Muscle layer of colon (tissue), 2 donors: ENCODE measurements at regions not wholly inside any gene's neighbourhood (a gene's known extent, or its start where the extent isn't known, plus 50 kb on each side); places are given as distances from the start of the nearest gene placed in this dataset.

Experiments
- H3K27ac ChIP-seq: one replicate; pipeline ENCODE4 v1.7.0; 2013; ENCODE audit warnings: low read depth, mild to moderate bottlenecking, low read length, moderate library complexity
- H3K27me3 ChIP-seq, 2 donors: one replicate each; pipeline ENCODE4 v1.7.0; 2013; ENCODE audit warnings: low read length in 2 of 2, mild to moderate bottlenecking in 2 of 2; ENCODE audit not compliant: insufficient read depth in 2 of 2, control insufficient read depth in 1 of 2
- H3K36me3 ChIP-seq: one replicate; pipeline ENCODE4 v1.7.0; 2013; ENCODE audit warnings: mild to moderate bottlenecking, low read length; ENCODE audit not compliant: insufficient read depth
- H3K4me1 ChIP-seq: one replicate; pipeline ENCODE4 v1.7.0; 2013; ENCODE audit warnings: mild to moderate bottlenecking, low read length; ENCODE audit not compliant: insufficient read depth
- H3K4me3 ChIP-seq, 2 donors: one replicate each; pipeline ENCODE4 v1.7.0; 2013; ENCODE audit warnings: low read length in 2 of 2, low read depth in 1 of 2, mild to moderate bottlenecking in 1 of 2, moderate library complexity in 1 of 2
- H3K9ac ChIP-seq: one replicate; pipeline ENCODE4 v1.7.0; 2013; ENCODE audit warnings: low read length
- H3K9me3 ChIP-seq: one replicate; pipeline ENCODE4 v1.7.0; 2013; ENCODE audit warnings: mild to moderate bottlenecking, low read length
- donor health status: abdominal sarcoma.
- donor health status: Adenocarcinoma of cecum.

DNA sequence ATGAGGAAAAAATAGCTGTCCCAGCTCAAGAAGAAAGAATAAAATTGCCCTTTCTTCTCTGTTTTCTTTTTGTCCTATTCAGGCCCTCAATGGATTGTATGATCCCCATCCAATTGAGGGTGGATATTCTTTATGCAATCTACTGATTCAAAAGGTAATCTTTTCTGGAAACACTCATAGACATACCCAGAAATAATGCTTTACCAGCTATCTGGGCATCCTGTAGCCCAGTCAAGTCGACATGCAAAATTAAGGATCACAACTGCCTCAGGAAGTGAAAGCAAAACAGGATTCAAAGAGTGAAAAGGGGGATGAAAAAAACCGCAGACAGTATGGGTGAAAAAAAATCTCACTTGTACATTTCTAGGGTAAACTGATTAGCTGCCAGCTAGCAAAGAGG is 410.1 kb downstream of the TBC1D32 start:
- Histone ChIP-seq H3K9me3 (no peaks in the 10 kb centered on the region), H3K4me3 (no peak overlapping the region), H3K9ac (no peak overlapping the region), H3K4me1 (no peaks in the 10 kb centered on the region), H3K27ac (no peak overlapping the region), H3K36me3 (no peaks in the 10 kb centered on the region), H3K27me3 (no peaks in the 10 kb centered on the region)

DNA sequence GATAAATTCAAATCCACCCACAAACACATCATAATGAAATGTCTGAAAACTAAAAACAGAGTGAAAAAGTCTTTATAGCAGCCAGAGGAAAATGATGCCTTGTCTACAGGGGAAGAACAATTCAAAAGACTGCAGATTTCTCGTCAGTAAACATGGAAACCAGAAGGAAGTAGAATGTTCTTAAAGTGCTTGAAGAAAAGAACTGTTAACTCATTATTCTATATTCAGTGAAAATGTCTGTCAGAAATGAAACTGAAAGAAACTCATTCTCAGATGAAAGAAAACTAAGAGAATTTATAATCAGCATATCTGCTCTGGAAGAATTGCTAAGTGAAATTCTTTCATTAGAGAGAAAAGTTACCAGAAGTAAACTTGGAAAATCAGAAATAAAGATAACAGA is 416.1 kb downstream of the TBC1D32 start:
- Histone ChIP-seq H3K27me3 (no peaks in the 10 kb centered on the region), H3K4me1 (no peaks in the 10 kb centered on the region), H3K9ac (no peak overlapping the region), H3K27ac (no peak overlapping the region), H3K9me3 (no peaks in the 10 kb centered on the region), H3K4me3 (no peak overlapping the region), H3K36me3 (no peaks in the 10 kb centered on the region)

DNA sequence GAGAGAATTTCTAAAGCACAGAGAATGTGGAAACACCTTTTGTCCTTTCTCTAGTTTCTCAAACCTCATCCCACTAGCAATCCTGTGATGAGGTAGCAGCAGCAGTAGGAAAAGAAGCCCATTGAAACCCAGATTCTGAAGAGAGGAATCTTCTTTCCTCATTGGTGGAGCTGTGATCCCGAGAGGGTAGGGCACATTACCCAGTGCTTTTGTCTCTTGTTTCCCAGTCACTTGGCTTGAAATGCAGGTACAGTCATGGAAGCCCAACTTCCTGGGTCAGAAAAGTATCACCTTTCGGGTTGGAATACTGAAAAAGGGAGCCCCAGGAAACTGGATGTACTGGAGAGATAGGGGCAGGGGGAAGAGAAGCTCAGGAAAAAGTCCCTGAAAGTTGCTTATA is 417.4 kb downstream of the TBC1D32 start:
- no peak overlapping the region for H3K4me3 ChIP-seq

GRCh38 chr6:120913486-120913885 is 420.8 kb downstream of the TBC1D32 start:
- H3K4me1 ChIP-seq: no peaks in the 10 kb centered on the region
- no peak overlapping the region for H3K9ac ChIP-seq
- H3K36me3 ChIP-seq: no peaks in the 10 kb centered on the region
- H3K27me3 ChIP-seq: no peaks in the 10 kb centered on the region
- no peak overlapping the region for H3K4me3 ChIP-seq
- H3K27ac ChIP-seq: no peak overlapping the region
- no peaks in the 10 kb centered on the region for H3K9me3 ChIP-seq

More for the DNA sequence above, 417.4 kb downstream of the TBC1D32 start:
- Histone ChIP-seq H3K9ac (no peak overlapping the region), H3K9me3 (no peaks in the 10 kb centered on the region), H3K27me3 (no peaks in the 10 kb centered on the region), H3K4me1 (no peaks in the 10 kb centered on the region), H3K36me3 (no peaks in the 10 kb centered on the region), H3K27ac (no peak overlapping the region)

DNA sequence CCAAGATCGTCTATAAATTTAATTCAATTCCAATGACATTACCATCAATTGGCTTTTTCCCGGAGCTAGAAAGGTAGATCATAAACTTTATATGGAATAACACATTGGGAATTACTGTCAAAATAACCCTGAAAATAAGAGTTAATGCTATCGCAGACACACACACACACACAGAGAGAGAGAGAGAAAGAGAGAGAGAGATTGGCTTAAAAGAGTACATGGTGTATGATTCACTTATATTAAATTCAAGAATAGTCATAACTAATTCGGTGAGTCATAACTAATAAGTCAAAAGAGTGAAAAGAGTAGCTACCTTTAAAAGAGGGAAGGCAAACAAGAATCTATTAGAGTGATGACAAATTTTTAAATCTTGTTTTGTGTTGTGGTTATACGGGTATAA is 425.5 kb downstream of the TBC1D32 start:
- no peak overlapping the region for H3K9ac ChIP-seq
- no peaks in the 10 kb centered on the region for H3K27me3 ChIP-seq
- no peak overlapping the region for H3K27ac ChIP-seq
- no peaks in the 10 kb centered on the region for H3K36me3 ChIP-seq
- H3K4me1 ChIP-seq: no peaks in the 10 kb centered on the region
- no peak overlapping the region for H3K4me3 ChIP-seq
- no peaks in the 10 kb centered on the region for H3K9me3 ChIP-seq

- no peaks in the 10 kb centered on the region for H3K9me3 ChIP-seq
- no peaks in the 10 kb centered on the region for H3K36me3 ChIP-seq
- no peaks in the 10 kb centered on the region for H3K27me3 ChIP-seq
Measured at GRCh38 chr6:120903836-120904235, 430.4 kb downstream of the TBC1D32 start.

DNA sequence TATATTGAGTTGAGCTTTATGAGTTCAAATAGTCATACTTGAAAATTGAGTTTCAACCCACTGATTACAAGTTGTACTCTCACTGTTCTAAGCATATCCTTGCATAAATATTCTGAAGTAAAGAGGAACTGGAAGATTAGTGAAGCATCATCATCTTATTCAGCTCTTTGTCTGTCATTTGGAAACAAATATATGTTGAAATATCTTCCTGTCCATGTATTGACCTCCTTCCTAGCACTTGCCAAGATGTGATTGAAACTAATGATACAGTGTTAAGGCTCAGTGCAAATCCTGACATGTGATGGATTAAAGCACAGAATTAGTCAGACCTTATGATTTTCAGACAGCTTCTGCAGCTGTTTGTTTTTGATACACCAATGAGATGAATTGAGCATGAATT is 434.3 kb downstream of the TBC1D32 start:
- no peak overlapping the region for H3K27ac ChIP-seq
- no peak overlapping the region for H3K9ac ChIP-seq
- H3K27me3 ChIP-seq: no peaks in the 10 kb centered on the region
- no peak overlapping the region for H3K4me3 ChIP-seq
- no peaks in the 10 kb centered on the region for H3K9me3 ChIP-seq
- no peaks in the 10 kb centered on the region for H3K4me1 ChIP-seq
- H3K36me3 ChIP-seq: no peaks in the 10 kb centered on the region

More at GRCh38 chr6:120903836-120904235, 430.4 kb downstream of the TBC1D32 start:
- Histone ChIP-seq H3K4me1 (no peaks in the 10 kb centered on the region), H3K9ac (no peak overlapping the region), H3K27ac (no peak overlapping the region), H3K4me3 (no peak overlapping the region)

DNA sequence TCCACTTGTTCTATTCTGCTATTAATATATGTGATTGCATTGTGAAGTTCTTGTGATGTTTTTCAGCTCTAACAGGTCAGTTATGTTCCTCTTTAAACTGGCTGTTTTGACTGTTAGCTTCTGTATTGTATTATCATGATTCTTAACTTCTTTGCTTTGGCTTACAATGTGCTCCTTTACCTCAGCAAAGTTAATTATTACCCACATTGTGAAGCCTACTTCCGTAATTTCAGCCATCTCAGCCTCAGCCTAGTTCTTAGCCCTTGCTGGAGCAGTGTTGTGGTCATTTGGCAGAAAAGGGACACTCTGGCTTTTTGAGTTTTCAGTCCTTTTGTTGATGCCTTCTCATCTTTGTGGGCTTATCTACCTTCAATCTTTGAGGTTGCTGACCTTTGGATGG is 440.2 kb downstream of the TBC1D32 start:
- Histone ChIP-seq H3K9ac (no peak overlapping the region), H3K9me3 (no peaks in the 10 kb centered on the region), H3K27me3 (no peaks in the 10 kb centered on the region), H3K36me3 (no peaks in the 10 kb centered on the region), H3K27ac (no peak overlapping the region), H3K4me1 (no peaks in the 10 kb centered on the region), H3K4me3 (no peak overlapping the region)

- Histone ChIP-seq H3K4me1 (no peaks in the 10 kb centered on the region), H3K27me3 (no peaks in the 10 kb centered on the region), H3K9me3 (no peaks in the 10 kb centered on the region), H3K36me3 (no peaks in the 10 kb centered on the region), H3K27ac (no peak overlapping the region), H3K4me3 (no peak overlapping the region), H3K9ac (no peak overlapping the region)
Measured at GRCh38 chr6:120876931-120877330, 457.3 kb downstream of the TBC1D32 start.

DNA sequence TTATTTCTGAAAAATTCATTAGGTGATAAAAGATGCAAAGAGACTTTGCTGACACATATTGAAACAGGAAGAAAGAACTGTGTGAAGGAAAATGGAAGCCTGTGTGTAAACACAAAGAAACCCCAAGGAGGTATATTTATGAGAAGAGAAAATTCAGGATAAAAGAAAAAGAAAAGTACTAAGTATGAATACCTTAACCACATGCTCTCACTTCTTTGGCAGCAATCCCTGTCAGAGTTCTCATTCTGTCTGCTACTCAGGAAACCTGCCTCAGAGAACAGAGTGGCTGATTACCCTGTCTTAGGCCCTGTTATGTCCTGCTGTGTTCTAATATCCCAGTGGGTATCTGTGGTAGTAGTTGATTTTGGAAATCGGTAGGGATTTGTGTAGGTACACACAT is 457.9 kb downstream of the TBC1D32 start:
- Histone ChIP-seq H3K9me3 (no peaks in the 10 kb centered on the region), H3K36me3 (no peaks in the 10 kb centered on the region), H3K27ac (no peak overlapping the region), H3K4me3 (no peak overlapping the region), H3K27me3 (no peaks in the 10 kb centered on the region), H3K9ac (no peak overlapping the region), H3K4me1 (no peaks in the 10 kb centered on the region)

DNA sequence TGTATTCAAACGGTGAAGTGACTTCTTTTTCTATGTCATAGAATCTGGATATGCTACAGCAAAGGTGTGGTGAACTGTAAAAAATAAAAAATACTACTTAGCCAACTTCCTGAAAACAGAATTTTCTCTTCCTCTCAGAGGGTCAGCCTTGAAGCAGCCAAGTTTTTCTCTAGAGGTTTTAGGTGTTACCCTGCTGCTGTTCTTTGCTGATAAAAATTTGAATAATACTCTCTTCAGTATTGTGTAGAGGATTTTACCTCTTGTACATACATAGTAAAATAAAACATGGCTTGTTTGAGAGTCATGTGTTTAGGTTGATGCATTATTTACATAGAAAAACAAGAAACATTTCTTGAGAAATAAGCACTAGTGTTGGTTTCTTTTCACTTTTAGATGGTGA is 458.4 kb downstream of the TBC1D32 start:
- Histone ChIP-seq H3K4me1 (no peaks in the 10 kb centered on the region), H3K27me3 (no peaks in the 10 kb centered on the region), H3K36me3 (no peaks in the 10 kb centered on the region), H3K4me3 (no peak overlapping the region), H3K9me3 (no peaks in the 10 kb centered on the region), H3K27ac (no peak overlapping the region), H3K9ac (no peak overlapping the region)

DNA sequence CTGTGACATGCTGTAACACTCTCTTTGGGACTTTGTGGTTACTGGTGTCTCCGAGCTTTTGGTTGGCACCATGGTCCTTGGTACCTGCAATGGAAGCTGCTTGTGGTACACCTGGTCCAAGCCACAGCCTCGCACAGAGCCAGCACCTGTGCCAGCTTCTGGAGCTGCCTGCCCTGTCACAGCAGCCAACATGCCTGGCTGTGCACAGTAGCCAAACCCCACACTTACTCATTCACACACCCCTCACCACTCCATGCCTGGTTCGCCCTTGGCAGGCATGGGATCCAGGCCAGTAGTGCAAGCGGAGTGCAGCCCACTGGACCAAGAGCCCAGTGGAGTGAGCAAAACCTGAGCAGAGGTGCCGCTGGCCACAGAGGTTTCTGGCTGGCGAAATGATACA is 459.9 kb downstream of the TBC1D32 start:
- Histone ChIP-seq H3K27me3 (no peaks in the 10 kb centered on the region), H3K36me3 (no peaks in the 10 kb centered on the region), H3K9ac (no peak overlapping the region), H3K4me1 (no peaks in the 10 kb centered on the region), H3K27ac (no peak overlapping the region), H3K4me3 (no peak overlapping the region), H3K9me3 (no peaks in the 10 kb centered on the region)
